Parathyroid adenoma (tissue), 2 donors: ENCODE measurements at regions not wholly inside any gene's neighbourhood (a gene's known extent, or its start where the extent isn't known, plus 50 kb on each side); places are given as distances from the start of the nearest gene placed in this dataset.

ENCODE experiments used
- H2AFZ ChIP-seq: fragments of 300-600 bp; sonication (generic); one replicate; pipeline ENCODE4 v1.7.0; 2017; ENCODE audit warnings: antibody characterized with exemption, mild to moderate bottlenecking
- H3K27ac ChIP-seq: fragments of 300-600 bp; sonication (generic); one replicate; pipeline ENCODE4 v1.7.0; 2017
- H3K27me3 ChIP-seq: fragments of 300-600 bp; sonication (generic); one replicate; pipeline ENCODE4 v1.7.0; 2017; ENCODE audit warnings: low read length; ENCODE audit not compliant: control insufficient read depth, insufficient read depth
- H3K36me3 ChIP-seq: fragments of 300-600 bp; sonication (generic); one replicate; pipeline ENCODE4 v1.7.0; 2017; ENCODE audit warnings: low read length; ENCODE audit not compliant: control insufficient read depth, insufficient read depth
- H3K4me1 ChIP-seq: fragments of 300-600 bp; sonication (generic); one replicate; pipeline ENCODE4 v1.7.0; 2017; ENCODE audit warnings: control low read depth
- H3K4me2 ChIP-seq: fragments of 300-600 bp; sonication (generic); one replicate; pipeline ENCODE4 v1.7.0; 2017; ENCODE audit warnings: low read length
- H3K4me3 ChIP-seq: fragments of 300-600 bp; sonication (generic); one replicate; pipeline ENCODE4 v1.7.0; 2017; ENCODE audit warnings: low read depth, low read length
- H3K79me2 ChIP-seq: fragments of 300-600 bp; sonication (generic); one replicate; pipeline ENCODE4 v1.7.0; 2017; ENCODE audit warnings: control low read depth
- H3K9ac ChIP-seq: fragments of 300-600 bp; sonication (generic); one replicate; pipeline ENCODE4 v1.7.0; 2017; ENCODE audit warnings: mild to moderate bottlenecking
- H3K9me3 ChIP-seq: fragments of 300-600 bp; sonication (generic); one replicate; pipeline ENCODE4 v1.7.0; 2017; ENCODE audit warnings: low read length; ENCODE audit not compliant: control insufficient read depth
- TF ChIP-seq, protein P1 (sequence below): fragments of 300-600 bp; sonication (generic); IDR thresholded peaks from one replicate; pipeline ENCODE4 v1.7.0; 2017; ENCODE audit warnings: antibody characterized with exemption, mild to moderate bottlenecking
- donor health status: primary hyperparathyroidism.

DNA sequence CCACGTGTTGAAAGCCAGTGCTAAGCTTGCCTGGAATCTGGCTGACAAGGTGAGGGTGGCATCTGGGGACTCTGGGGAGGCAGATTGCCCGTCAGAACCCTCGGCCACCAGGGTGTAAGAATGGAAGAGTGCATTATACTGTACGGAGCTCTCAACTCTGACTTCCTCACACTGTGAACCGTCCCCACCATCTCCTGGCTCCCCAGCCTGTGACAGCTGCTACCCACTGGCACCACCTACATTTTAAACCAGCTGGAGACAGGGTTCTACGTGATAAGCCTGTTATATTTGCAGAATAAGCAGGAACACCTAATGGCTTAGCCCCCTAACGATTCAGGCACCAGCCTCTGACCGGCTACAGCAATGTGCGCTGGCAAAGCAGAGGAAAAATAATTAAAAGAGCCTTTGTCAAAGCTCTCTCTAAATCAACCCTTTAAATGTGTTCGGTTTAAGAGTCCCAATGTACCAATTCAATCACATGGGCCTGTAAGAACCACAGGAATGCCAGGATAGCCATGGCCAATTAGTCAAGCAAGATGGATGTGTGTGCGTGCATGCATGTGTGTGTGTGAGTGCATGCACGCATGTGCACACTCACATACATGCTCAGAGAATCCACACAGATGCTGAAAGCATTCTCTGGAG lies 89.1 kb upstream of the TAB2 start:
- Histone ChIP-seq H3K36me3 (no peaks in the 10 kb centered on the region), H3K27ac (no peak overlapping the region), H3K4me1 (no peaks in the 10 kb centered on the region), H2AFZ (no peak overlapping the region), H3K4me2 (no peak overlapping the region), H3K9me3 (no peaks in the 10 kb centered on the region), H3K79me2 (no peaks in the 10 kb centered on the region), H3K4me3 (no peak overlapping the region), H3K27me3 (no peaks in the 10 kb centered on the region), H3K9ac (no peak overlapping the region)
- TF ChIP-seq, protein P1, sequence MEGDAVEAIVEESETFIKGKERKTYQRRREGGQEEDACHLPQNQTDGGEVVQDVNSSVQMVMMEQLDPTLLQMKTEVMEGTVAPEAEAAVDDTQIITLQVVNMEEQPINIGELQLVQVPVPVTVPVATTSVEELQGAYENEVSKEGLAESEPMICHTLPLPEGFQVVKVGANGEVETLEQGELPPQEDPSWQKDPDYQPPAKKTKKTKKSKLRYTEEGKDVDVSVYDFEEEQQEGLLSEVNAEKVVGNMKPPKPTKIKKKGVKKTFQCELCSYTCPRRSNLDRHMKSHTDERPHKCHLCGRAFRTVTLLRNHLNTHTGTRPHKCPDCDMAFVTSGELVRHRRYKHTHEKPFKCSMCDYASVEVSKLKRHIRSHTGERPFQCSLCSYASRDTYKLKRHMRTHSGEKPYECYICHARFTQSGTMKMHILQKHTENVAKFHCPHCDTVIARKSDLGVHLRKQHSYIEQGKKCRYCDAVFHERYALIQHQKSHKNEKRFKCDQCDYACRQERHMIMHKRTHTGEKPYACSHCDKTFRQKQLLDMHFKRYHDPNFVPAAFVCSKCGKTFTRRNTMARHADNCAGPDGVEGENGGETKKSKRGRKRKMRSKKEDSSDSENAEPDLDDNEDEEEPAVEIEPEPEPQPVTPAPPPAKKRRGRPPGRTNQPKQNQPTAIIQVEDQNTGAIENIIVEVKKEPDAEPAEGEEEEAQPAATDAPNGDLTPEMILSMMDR, result no peak

DNA sequence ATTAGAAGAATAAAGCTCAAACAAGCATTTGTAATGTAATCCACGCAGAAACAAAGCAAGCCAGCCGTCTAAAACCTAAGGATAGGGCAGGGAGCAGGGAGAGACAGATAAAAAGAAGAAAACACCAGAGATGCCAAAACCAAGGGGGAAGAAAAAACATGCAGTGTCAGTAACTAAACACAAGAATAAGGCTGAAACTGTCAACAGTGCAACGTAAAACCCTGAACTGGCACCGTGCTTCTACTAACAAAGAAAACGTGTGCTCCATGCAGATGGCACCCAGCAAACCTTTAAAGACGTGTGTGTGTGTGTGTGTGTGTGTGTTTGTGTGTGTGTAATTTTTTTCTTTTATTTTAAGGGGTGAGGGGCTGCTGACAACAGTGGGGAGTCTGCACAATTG lies 88.4 kb upstream of the TAB2 start:
- Histone ChIP-seq H3K4me2 (no peak overlapping the region), H3K9me3 (no peaks in the 10 kb centered on the region), H3K36me3 (no peaks in the 10 kb centered on the region)

GRCh38 chr6:149230712-149231460 lies 86.6 kb upstream of the TAB2 start:
- H3K4me2 ChIP-seq, result no peak overlapping the region
- no peaks in the 10 kb centered on the region for H3K79me2 ChIP-seq
- no peak overlapping the region for H2AFZ ChIP-seq
- no peak overlapping the region for H3K4me3 ChIP-seq
- no peaks in the 10 kb centered on the region for H3K27me3 ChIP-seq
- H3K4me1 ChIP-seq, result no peaks in the 10 kb centered on the region
- TF ChIP-seq, protein P1, result no peak
- no peaks in the 10 kb centered on the region for H3K9me3 ChIP-seq
- no peak overlapping the region for H3K9ac ChIP-seq
- H3K36me3 ChIP-seq, result no peaks in the 10 kb centered on the region
- no peak overlapping the region for H3K27ac ChIP-seq

More for the DNA sequence above, 88.4 kb upstream of the TAB2 start:
- Histone ChIP-seq H3K9ac (no peak overlapping the region), H3K27me3 (no peaks in the 10 kb centered on the region), H3K27ac (no peak overlapping the region), H3K4me1 (no peaks in the 10 kb centered on the region), H3K4me3 (no peak overlapping the region), H3K79me2 (no peaks in the 10 kb centered on the region), H2AFZ (no peak overlapping the region)
- TF ChIP-seq, protein P1, result no peak

GRCh38 chr6:149231778-149232177 lies 85.7 kb upstream of the TAB2 start:
- H3K9ac ChIP-seq, result no peak overlapping the region
- no peak overlapping the region for H3K4me2 ChIP-seq
- H3K4me1 ChIP-seq, result no peaks in the 10 kb centered on the region
- no peaks in the 10 kb centered on the region for H3K79me2 ChIP-seq
- no peaks in the 10 kb centered on the region for H3K9me3 ChIP-seq
- H3K27ac ChIP-seq, result no peak overlapping the region
- TF ChIP-seq, protein P1, result no peak
- H3K4me3 ChIP-seq, result no peak overlapping the region
- H2AFZ ChIP-seq, result no peak overlapping the region
- H3K36me3 ChIP-seq, result no peaks in the 10 kb centered on the region
- H3K27me3 ChIP-seq, result no peaks in the 10 kb centered on the region
